ENCODE measurements at regions not wholly inside any gene's neighbourhood (a gene's known extent, or its start where the extent isn't known, plus 50 kb on each side); places are given as distances from the start of the nearest gene placed in this dataset.

- ATAC-seq (no peak), DNase-seq (ENCODE audit: low spot score) (no peak)
- no peak overlapping the region for H3K27ac ChIP-seq (ENCODE audit: low read depth)
- H3F3A ChIP-seq (replicated peaks; ENCODE audit: low read depth) = no peaks in the 10 kb centered on the region
- Mint-ChIP-seq H3K36me3 (ENCODE audit: low read depth) (no peaks in the 10 kb centered on the region; the same call in 2 of the 3 replicates), H3K9me3 (no peaks in the 10 kb centered on the region), H3K4me1 (peaks cover 19% of the 10 kb centered on the region), H3K27me3 (ENCODE audit: insufficient read depth, low read depth, poor library complexity) (peaks cover 4% of the 10 kb centered on the region), H3K4me3 (no peak overlapping the region), H3K27ac (no peak overlapping the region)
- H3K36me3 ChIP-seq (ENCODE audit: insufficient read depth) = no peaks in the 10 kb centered on the region
- no peaks in the 10 kb centered on the region for H3K79me2 ChIP-seq (replicated peaks; ENCODE audit: insufficient read depth)
- no peak overlapping the region for H3K4me3 ChIP-seq
- no peaks in the 10 kb centered on the region for H3K9me2 ChIP-seq (ENCODE audit: insufficient read depth)
- no peaks in the 10 kb centered on the region for H4K20me1 ChIP-seq (replicated peaks; ENCODE audit: insufficient read depth)
- H3K27me3 ChIP-seq (ENCODE audit: insufficient read depth) = no peaks in the 10 kb centered on the region
- H3K4me2 ChIP-seq = no peak overlapping the region
- no peaks in the 10 kb centered on the region for H3K4me1 ChIP-seq (ENCODE audit: insufficient read depth)
- TF ChIP-seq CREB1 (CRISPR knock-in tag; IDR thresholded peaks at IDR 0.05; ENCODE audit: low read depth) (no peak), ZNF114 (CRISPR knock-in tag; IDR thresholded peaks at IDR 0.05) (no peak), STAT1 (IDR thresholded peaks at IDR 0.05; ENCODE audit: unreplicated experiment) (no peak), POLR2AphosphoS5 (IDR thresholded peaks at IDR 0.05; ENCODE audit: low read depth) (no peak), NANOG (IDR thresholded peaks at IDR 0.05; ENCODE audit: borderline replicate concordance) (no peak), CTCF (conservative IDR thresholded peaks at IDR 0.05; ENCODE audit: low read depth in 2 of 2) (no peak), ZNF331 (CRISPR knock-in tag; IDR thresholded peaks at IDR 0.05; ENCODE audit: low read depth) (no peak), EZH2phosphoT487 (IDR thresholded peaks at IDR 0.05; ENCODE audit: unreplicated experiment) (no peak), ETS1 (IDR thresholded peaks at IDR 0.05) (no peak), REST (IDR thresholded peaks at IDR 0.05; ENCODE audit: unreplicated experiment) (no peak), EZH2 (IDR thresholded peaks at IDR 0.05; ENCODE audit: low read depth, unreplicated experiment) (no peak), JUNB (IDR thresholded peaks at IDR 0.05; ENCODE audit: unreplicated experiment) (no peak), ZNF462 (CRISPR knock-in tag; IDR thresholded peaks at IDR 0.05) (no peak)
- no peak overlapping the region for H2AFZ ChIP-seq
Measured at GRCh38 chr16:5895976-5896375, 798.4 kb upstream of the EEF2KMT start.
